ENCODE measurements at regions not wholly inside any gene's neighbourhood (a gene's known extent, or its start where the extent isn't known, plus 50 kb on each side); places are given as distances from the start of the nearest gene placed in this dataset.

- no peak for TF ChIP-seq REST (IDR thresholded peaks at IDR 0.05; ENCODE audit: insufficient read depth in 1 of 2, low read depth in 2 of 2, low read length in 1 of 2)
- TF ChIP-seq CTCF (IDR thresholded peaks at IDR 0.05): no peak
- TF ChIP-seq POLR2AphosphoS5 (IDR thresholded peaks at IDR 0.05; ENCODE audit: low read depth, low read length): no peak
- TF ChIP-seq TCF7L2 (IDR thresholded peaks at IDR 0.05; ENCODE audit: low read depth, low read length): no peak
- TF ChIP-seq SIN3A (IDR thresholded peaks at IDR 0.05; ENCODE audit: borderline replicate concordance, insufficient read depth, low read depth, low read length): no peak
Measured at GRCh38 chr1:177869586-177869985, 100.3 kb downstream of the SEC16B start.

Measured in Panc1 (cell line).